ENCODE measurements at regions not wholly inside any gene's neighbourhood (a gene's known extent, or its start where the extent isn't known, plus 50 kb on each side); places are given as distances from the start of the nearest gene placed in this dataset.

GRCh38 chr10:21290499-21291160 is 234.9 kb downstream of the SKIDA1 start:
- TF ChIP-seq CTCF (IDR thresholded peaks at IDR 0.05; ENCODE audit: unreplicated experiment) = no peak
- Mint-ChIP-seq H3K9me3 (peaks cover 6% of the 10 kb centered on the region), H3K36me3 (peaks cover 2% of the 10 kb centered on the region), H3K27ac (peak overlapping the region; percentile 97), H3K27me3 (ENCODE audit: low read depth) (no peaks in the 10 kb centered on the region), H3K4me3 (no peak overlapping the region), H3K4me1 (peaks cover 53% of the 10 kb centered on the region)
- no peak for DNase-seq (ENCODE audit: low spot score in 2 of 2, unreplicated experiment in 2 of 2)

- TF ChIP-seq CTCF (IDR thresholded peaks at IDR 0.05; ENCODE audit: unreplicated experiment) = no peak
- Mint-ChIP-seq H3K27me3 (ENCODE audit: low read depth) (no peaks in the 10 kb centered on the region), H3K27ac (peak overlapping the region; percentile 97), H3K4me3 (no peak overlapping the region), H3K36me3 (peaks cover 2% of the 10 kb centered on the region), H3K9me3 (peaks cover 6% of the 10 kb centered on the region), H3K4me1 (peaks cover 55% of the 10 kb centered on the region)
- DNase-seq (ENCODE audit: low spot score in 2 of 2, unreplicated experiment in 2 of 2) = no peak
These were observed 235.5 kb downstream of the SKIDA1 start for GRCh38 chr10:21289961-21290360.

GRCh38 chr10:21289271-21289670 is 236.2 kb downstream of the SKIDA1 start:
- H3K27ac Mint-ChIP-seq = no peak overlapping the region
- no peak for DNase-seq (ENCODE audit: low spot score in 2 of 2, unreplicated experiment in 2 of 2)
- peaks cover 55% of the 10 kb centered on the region for H3K4me1 Mint-ChIP-seq
- no peak overlapping the region for H3K4me3 Mint-ChIP-seq
- H3K9me3 Mint-ChIP-seq = peaks cover 6% of the 10 kb centered on the region
- H3K36me3 Mint-ChIP-seq = peaks cover 2% of the 10 kb centered on the region
- no peaks in the 10 kb centered on the region for H3K27me3 Mint-ChIP-seq (ENCODE audit: low read depth)
- no peak for TF ChIP-seq CTCF (IDR thresholded peaks at IDR 0.05; ENCODE audit: unreplicated experiment)

GRCh38 chr10:21285742-21286331 is 239.6 kb downstream of the SKIDA1 start:
- H3K4me1 Mint-ChIP-seq = peaks cover 42% of the 10 kb centered on the region
- H3K27ac Mint-ChIP-seq = peak overlapping the region; percentile 89
- no peak for DNase-seq (ENCODE audit: low spot score in 2 of 2, unreplicated experiment in 2 of 2)
- no peaks in the 10 kb centered on the region for H3K27me3 Mint-ChIP-seq (ENCODE audit: low read depth)
- no peak for TF ChIP-seq CTCF (IDR thresholded peaks at IDR 0.05; ENCODE audit: unreplicated experiment)
- peaks cover 2% of the 10 kb centered on the region for H3K36me3 Mint-ChIP-seq
- H3K9me3 Mint-ChIP-seq = peaks cover 6% of the 10 kb centered on the region
- no peak overlapping the region for H3K4me3 Mint-ChIP-seq

- peaks cover 2% of the 10 kb centered on the region for H3K36me3 Mint-ChIP-seq
- peaks cover 38% of the 10 kb centered on the region for H3K4me1 Mint-ChIP-seq
- TF ChIP-seq CTCF (IDR thresholded peaks at IDR 0.05; ENCODE audit: unreplicated experiment) = no peak
- DNase-seq (ENCODE audit: low spot score in 2 of 2, unreplicated experiment in 2 of 2) = no peak
- no peaks in the 10 kb centered on the region for H3K27me3 Mint-ChIP-seq (ENCODE audit: low read depth)
- H3K4me3 Mint-ChIP-seq = no peak overlapping the region
- peak overlapping the region; percentile 89 for H3K27ac Mint-ChIP-seq
- peaks cover 6% of the 10 kb centered on the region for H3K9me3 Mint-ChIP-seq
These were observed 240.3 kb downstream of the SKIDA1 start for GRCh38 chr10:21285207-21285606.
